ENCODE measurements at regions not wholly inside any gene's neighbourhood (a gene's known extent, or its start where the extent isn't known, plus 50 kb on each side); places are given as distances from the start of the nearest gene placed in this dataset.
A peak's percentile ranks its signal among the peaks of the same experiment; 100 is the strongest.
"Not testable (repeated sequence)": the region's sequence is repeated elsewhere in the genome, so short reads cannot be mapped to it uniquely, and the experiment has no call there.

DNA sequence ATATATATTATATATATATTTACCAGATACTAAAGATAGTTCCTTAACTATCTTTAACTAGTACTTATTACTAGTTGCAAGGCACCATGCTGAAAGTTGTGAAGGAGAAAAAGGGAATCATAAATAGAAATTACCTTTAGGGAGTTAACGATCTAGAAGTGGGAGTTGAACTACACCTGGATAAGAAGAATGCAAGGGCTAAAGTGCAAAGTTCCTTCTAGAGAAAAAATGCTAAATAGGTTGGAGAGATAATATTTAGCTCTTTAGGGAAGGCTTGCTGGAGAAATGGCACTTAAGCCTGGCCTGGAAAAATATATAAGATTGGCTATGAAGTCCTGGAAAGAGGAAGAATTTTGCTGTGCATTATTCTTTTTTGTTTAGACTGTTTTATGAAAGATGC, 130.6 kb upstream of the IGSF10 start:
- Histone ChIP-seq H3K36me3 (ENCODE audit: insufficient read depth, low read length) (no peaks in the 10 kb centered on the region), H3K4me3 (ENCODE audit: low read length) (no peak overlapping the region), H3K27ac (ENCODE audit: low read depth in 1 of 2, low read length in 2 of 2) (no peak overlapping the region), H3K9me3 (ENCODE audit: control insufficient read depth in 1 of 2, insufficient read depth in 1 of 2, low read length in 2 of 2) (no peaks in the 10 kb centered on the region), H3K4me1 (ENCODE audit: insufficient read depth, low read length) (no peaks in the 10 kb centered on the region), H3K27me3 (ENCODE audit: control insufficient read depth in 1 of 2, insufficient read depth in 2 of 2, low read length in 2 of 2) (no peaks in the 10 kb centered on the region)
- no peak overlapping the region for H3K27ac Mint-ChIP-seq
- no peaks in the 10 kb centered on the region for H3K4me1 Mint-ChIP-seq (ENCODE audit: low read depth)
- no peaks in the 10 kb centered on the region for H3K27me3 Mint-ChIP-seq
- TF ChIP-seq, protein P1, sequence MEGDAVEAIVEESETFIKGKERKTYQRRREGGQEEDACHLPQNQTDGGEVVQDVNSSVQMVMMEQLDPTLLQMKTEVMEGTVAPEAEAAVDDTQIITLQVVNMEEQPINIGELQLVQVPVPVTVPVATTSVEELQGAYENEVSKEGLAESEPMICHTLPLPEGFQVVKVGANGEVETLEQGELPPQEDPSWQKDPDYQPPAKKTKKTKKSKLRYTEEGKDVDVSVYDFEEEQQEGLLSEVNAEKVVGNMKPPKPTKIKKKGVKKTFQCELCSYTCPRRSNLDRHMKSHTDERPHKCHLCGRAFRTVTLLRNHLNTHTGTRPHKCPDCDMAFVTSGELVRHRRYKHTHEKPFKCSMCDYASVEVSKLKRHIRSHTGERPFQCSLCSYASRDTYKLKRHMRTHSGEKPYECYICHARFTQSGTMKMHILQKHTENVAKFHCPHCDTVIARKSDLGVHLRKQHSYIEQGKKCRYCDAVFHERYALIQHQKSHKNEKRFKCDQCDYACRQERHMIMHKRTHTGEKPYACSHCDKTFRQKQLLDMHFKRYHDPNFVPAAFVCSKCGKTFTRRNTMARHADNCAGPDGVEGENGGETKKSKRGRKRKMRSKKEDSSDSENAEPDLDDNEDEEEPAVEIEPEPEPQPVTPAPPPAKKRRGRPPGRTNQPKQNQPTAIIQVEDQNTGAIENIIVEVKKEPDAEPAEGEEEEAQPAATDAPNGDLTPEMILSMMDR (IDR thresholded peaks at IDR 0.05): no peak
- intact Hi-C loops (cut with DNase I, micrococcal nuclease): no loop called here
- H3K36me3 Mint-ChIP-seq (ENCODE audit: low read depth): no peaks in the 10 kb centered on the region
- DNase-seq: no peak
- POLR2A ChIA-PET: no interaction called here
- no peak for ATAC-seq (ENCODE audit: poor library complexity)
- no peak overlapping the region for H3K4me3 Mint-ChIP-seq
- H3K9me3 Mint-ChIP-seq: no peaks in the 10 kb centered on the region
- CTCF ChIA-PET: no interaction called here

DNA sequence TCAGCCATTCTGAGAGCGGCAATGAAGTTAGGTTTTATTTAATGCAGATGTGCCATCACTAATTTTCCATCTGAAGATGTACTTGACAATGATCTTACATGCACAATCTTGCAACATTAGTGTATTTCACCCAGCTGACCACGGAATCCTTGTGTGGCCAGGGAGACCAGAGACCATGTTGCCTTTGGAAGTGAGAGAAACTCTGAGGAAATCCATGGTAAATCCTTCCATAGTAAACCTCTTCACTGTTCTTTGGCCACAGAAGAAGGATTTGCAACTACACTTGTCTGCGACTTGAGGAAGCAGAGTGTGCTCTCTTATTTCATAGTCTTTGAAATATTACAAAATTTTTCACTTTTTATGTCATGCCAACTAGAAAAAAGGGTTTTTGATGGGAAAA, 128.4 kb upstream of the IGSF10 start:
- no peaks in the 10 kb centered on the region for H3K4me1 Mint-ChIP-seq (ENCODE audit: low read depth)
- ChIA-PET CTCF (no interaction called here), POLR2A (no interaction called here)
- no peaks in the 10 kb centered on the region for H3K9me3 Mint-ChIP-seq
- ATAC-seq (ENCODE audit: poor library complexity) (no peak), DNase-seq (no peak)
- Histone ChIP-seq H3K4me3 (ENCODE audit: low read length) (no peak overlapping the region), H3K27ac (ENCODE audit: low read depth in 1 of 2, low read length in 2 of 2) (no peak overlapping the region), H3K27me3 (ENCODE audit: control insufficient read depth in 1 of 2, insufficient read depth in 2 of 2, low read length in 2 of 2) (no peaks in the 10 kb centered on the region), H3K9me3 (ENCODE audit: control insufficient read depth in 1 of 2, insufficient read depth in 1 of 2, low read length in 2 of 2) (no peaks in the 10 kb centered on the region), H3K36me3 (ENCODE audit: insufficient read depth, low read length) (no peaks in the 10 kb centered on the region), H3K4me1 (ENCODE audit: insufficient read depth, low read length) (no peaks in the 10 kb centered on the region)
- intact Hi-C loops (cut with DNase I, micrococcal nuclease): no loop called here
- H3K4me3 Mint-ChIP-seq: no peak overlapping the region
- TF ChIP-seq, protein P1 (IDR thresholded peaks at IDR 0.05): no peak
- H3K36me3 Mint-ChIP-seq (ENCODE audit: low read depth): no peaks in the 10 kb centered on the region
- H3K27me3 Mint-ChIP-seq: peaks cover 3% of the 10 kb centered on the region
- no peak overlapping the region for H3K27ac Mint-ChIP-seq

DNA sequence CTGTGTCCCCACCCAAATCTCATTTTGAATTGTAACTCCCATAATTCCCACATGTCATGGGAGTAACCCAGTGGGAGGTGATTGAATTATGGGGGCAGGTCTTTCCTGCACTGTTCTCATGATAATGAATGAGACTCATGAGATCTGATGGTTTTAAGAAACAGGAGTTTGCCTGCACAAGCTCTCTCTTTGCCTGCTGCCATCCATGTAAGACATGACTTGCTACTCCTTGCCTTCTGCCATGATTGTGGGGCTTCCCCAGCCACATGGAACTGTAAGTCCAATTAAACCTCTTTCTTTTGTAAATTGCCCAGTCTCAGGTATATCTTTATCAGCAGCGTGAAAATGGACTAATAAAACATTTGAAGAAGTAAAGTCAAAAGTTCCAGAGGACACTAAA, 126.8 kb upstream of the IGSF10 start:
- H3K27me3 Mint-ChIP-seq; POLR2A ChIA-PET; H3K9me3 ChIP-seq (ENCODE audit: control insufficient read depth in 1 of 2, insufficient read depth in 1 of 2, low read length in 2 of 2); ATAC-seq (ENCODE audit: poor library complexity); DNase-seq; H3K4me3 ChIP-seq (ENCODE audit: low read length); CTCF ChIA-PET; intact Hi-C loops (cut with DNase I, micrococcal nuclease); H3K36me3 ChIP-seq (ENCODE audit: insufficient read depth, low read length); H3K4me1 Mint-ChIP-seq (ENCODE audit: low read depth); H3K27me3 ChIP-seq (ENCODE audit: control insufficient read depth in 1 of 2, insufficient read depth in 2 of 2, low read length in 2 of 2); H3K4me3 Mint-ChIP-seq; H3K4me1 ChIP-seq (ENCODE audit: insufficient read depth, low read length); H3K27ac Mint-ChIP-seq; H3K27ac ChIP-seq (ENCODE audit: low read depth in 1 of 2, low read length in 2 of 2); H3K9me3 Mint-ChIP-seq; H3K36me3 Mint-ChIP-seq (ENCODE audit: low read depth): not testable (repeated sequence)

DNA sequence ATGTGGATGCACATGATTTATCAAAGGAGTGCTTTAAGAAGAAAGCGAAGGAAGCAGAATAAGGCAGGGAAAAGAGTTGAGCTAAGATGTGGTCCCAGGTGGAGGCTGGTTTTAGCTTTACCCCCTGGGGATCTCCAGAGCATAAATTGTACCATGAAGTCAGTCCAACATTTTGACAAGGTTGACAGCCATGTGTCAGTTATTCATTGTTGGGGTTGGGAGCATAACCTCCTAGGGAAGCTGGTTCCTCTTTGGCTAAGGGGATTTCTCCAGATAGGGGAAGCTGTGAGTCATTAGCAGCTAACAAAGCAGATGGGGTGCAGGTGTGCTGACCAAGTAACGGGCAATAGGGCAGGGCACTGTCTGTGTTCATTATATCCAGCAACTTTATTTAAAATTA, 123.7 kb upstream of the IGSF10 start:
- Mint-ChIP-seq H3K27ac (no peak overlapping the region), H3K9me3 (no peaks in the 10 kb centered on the region), H3K4me1 (ENCODE audit: low read depth) (no peaks in the 10 kb centered on the region), H3K4me3 (no peak overlapping the region), H3K27me3 (peaks cover 3% of the 10 kb centered on the region), H3K36me3 (ENCODE audit: low read depth) (no peaks in the 10 kb centered on the region)
- intact Hi-C loops (cut with DNase I, micrococcal nuclease): no loop called here
- TF ChIP-seq, protein P1 (IDR thresholded peaks at IDR 0.05): no peak
- no peak overlapping the region for H3K27ac ChIP-seq (ENCODE audit: low read depth in 1 of 2, low read length in 2 of 2)
- H3K4me3 ChIP-seq (ENCODE audit: low read length): no peak overlapping the region
- H3K27me3 ChIP-seq (ENCODE audit: control insufficient read depth in 1 of 2, insufficient read depth in 2 of 2, low read length in 2 of 2): no peaks in the 10 kb centered on the region
- H3K9me3 ChIP-seq (ENCODE audit: control insufficient read depth in 1 of 2, insufficient read depth in 1 of 2, low read length in 2 of 2): no peaks in the 10 kb centered on the region
- ChIA-PET CTCF (no interaction called here), POLR2A (no interaction called here)
- no peaks in the 10 kb centered on the region for H3K4me1 ChIP-seq (ENCODE audit: insufficient read depth, low read length)
- DNase-seq: peak in 2 of 14 experiments; percentile 36 to 43
- no peaks in the 10 kb centered on the region for H3K36me3 ChIP-seq (ENCODE audit: insufficient read depth, low read length)
- no peak for ATAC-seq (ENCODE audit: poor library complexity)
